H1 (cell line): ENCODE measurements at regions not wholly inside any gene's neighbourhood (a gene's known extent, or its start where the extent isn't known, plus 50 kb on each side); places are given as distances from the start of the nearest gene placed in this dataset.

Experiments
- ASH2L ChIP-seq: fragments of 200-600, 300-600 bp; sonication (generic); IDR thresholded peaks from one replicate; pipeline ENCODE4 v1.7.1; 2017; ENCODE audit warnings: low read length
- CEBPB ChIP-seq: IDR thresholded peaks from 2 replicates; pipeline ENCODE4 v1.6.1; 2012; ENCODE audit warnings: low read depth, low read length
- CHD7 ChIP-seq: fragments of 300-600 bp; sonication (generic); IDR thresholded peaks from 2 replicates; pipeline ENCODE4 v1.7.1; 2012; ENCODE audit warnings: low read length, moderate library complexity, mild to moderate bottlenecking, inconsistent platforms; ENCODE audit not compliant: insufficient replicate concordance
- EGR1 ChIP-seq: IDR thresholded peaks from 2 replicates; pipeline ENCODE4 v1.6.1; 2011; ENCODE audit warnings: low read depth, low read length, borderline replicate concordance
- EP300 ChIP-seq, 2 experiments: IDR thresholded peaks; 1 replicate in 1 of 2; 2 replicates in 1 of 2; pipeline ENCODE4 v1.6.1; 2011 to 2012; ENCODE audit warnings: low read depth in 2 of 2, low read length in 2 of 2, mild to moderate bottlenecking in 2 of 2, borderline replicate concordance in 1 of 2, inconsistent platforms in 1 of 2, moderate library complexity in 1 of 2
- POLR2A ChIP-seq, 2 experiments: IDR thresholded peaks; 1 replicate in 1 of 2; 2 replicates in 1 of 2; pipeline ENCODE4 v1.6.1; 2011; ENCODE audit warnings: low read depth in 2 of 2, low read length in 2 of 2, mild to moderate bottlenecking in 2 of 2; ENCODE audit errors: control extremely low read depth in 1 of 2
- YY1 ChIP-seq: IDR thresholded peaks from 2 replicates; pipeline ENCODE4 v1.6.1; 2011; ENCODE audit warnings: low read depth, mild to moderate bottlenecking, low read length

- TF ChIP-seq CHD7 (no peak), EGR1 (no peak), YY1 (no peak), EP300 (IDR thresholded peaks at IDR 0.05; ENCODE audit: borderline replicate concordance in 1 of 2, low read depth in 2 of 2, low read length in 2 of 2) (no peak), ASH2L (no peak), POLR2A (IDR thresholded peaks at IDR 0.05; ENCODE audit: control extremely low read depth in 1 of 2, low read depth in 2 of 2, low read length in 2 of 2) (no peak), CEBPB (no peak)
Observed at GRCh38 chr14:104316723-104317491, 178.5 kb downstream of the KIF26A start (continued).
